IPS-NIHi7 (cell line): ENCODE measurements at regions not wholly inside any gene's neighbourhood (a gene's known extent, or its start where the extent isn't known, plus 50 kb on each side); places are given as distances from the start of the nearest gene placed in this dataset.
"Not testable (repeated sequence)": the region's sequence is repeated elsewhere in the genome, so short reads cannot be mapped to it uniquely, and the experiment has no call there.

Experiments used
- DNase-seq: peaks from one replicate; pipeline ENCODE4 v3.0.0; 2012; ENCODE audit warnings: mixed read lengths; ENCODE audit errors: extremely low spot score

DNA sequence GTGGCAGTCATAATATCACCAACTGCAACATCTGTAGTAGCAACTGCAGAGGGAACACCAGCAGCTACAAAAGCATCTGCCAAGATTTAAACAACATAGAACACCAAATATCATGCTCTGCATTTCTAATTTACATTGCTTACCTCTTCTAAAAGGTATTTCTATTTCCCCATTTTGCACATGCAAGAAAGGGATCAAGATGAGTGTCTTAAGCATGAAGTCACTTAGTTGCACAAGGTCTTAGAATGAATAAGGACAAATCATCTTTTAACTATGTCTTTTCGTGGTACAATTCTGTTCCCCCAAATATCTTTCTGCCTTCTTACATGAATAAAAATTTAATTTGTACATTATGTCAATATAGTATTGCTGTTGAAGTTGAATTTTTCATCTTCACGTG lies 1746.4 kb downstream of the EFNA5 start:
- DNase-seq: no peak

DNA sequence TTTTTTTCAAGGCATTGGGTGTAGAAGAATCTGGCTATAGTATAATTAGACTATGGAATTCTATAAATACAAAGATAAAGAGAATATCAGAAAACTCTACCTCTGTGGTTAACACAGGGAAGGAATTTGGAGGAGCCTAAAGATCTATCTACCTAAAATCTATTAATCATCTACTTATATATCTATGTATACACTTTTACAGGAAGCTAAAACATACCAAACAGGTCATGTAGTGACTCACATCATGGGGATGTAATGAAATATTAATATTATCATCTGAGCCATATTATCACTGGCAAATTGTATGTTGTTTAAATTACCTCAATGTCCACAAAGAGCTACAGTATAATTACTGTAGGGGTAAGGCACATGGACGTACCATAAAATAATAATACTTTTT lies 1748.2 kb downstream of the EFNA5 start:
- DNase-seq: no peak

DNA sequence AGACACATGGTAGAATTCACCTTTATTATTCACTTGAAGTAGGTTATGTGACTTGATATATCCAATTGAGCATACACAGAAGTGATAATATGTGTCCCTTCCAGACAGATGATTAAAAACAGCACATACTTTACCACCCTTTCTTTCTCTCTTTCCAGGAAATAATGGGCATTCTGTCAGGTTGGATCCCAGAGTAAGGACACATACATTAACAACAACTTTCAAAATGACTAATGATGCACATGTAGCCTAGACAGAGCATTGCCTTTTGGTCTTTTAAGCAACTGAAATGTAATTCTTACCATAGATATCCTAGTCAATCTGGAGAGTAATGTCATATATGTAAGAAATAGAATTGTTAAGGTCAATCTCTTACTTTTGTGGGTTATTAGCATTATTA lies 1748.7 kb downstream of the EFNA5 start:
- no peak for DNase-seq

DNA sequence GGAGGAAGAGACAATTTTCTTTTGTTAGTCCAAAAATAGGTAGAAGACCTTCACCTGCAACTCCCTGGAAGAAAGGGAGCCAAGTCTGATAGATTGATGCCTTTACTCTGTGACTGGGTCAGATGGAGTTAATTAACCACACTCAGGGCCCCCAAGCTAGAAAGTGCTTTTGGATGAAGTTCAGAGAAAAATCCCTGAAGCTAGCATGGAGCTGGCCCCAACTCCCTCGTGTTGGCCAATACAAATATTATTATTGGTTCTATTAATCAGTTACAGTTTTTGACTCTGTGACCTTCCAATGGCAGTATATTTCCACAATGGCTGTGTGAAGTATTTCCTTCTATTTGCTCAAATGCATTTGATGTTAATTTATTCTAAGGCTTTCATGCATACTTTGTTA lies 1753.5 kb downstream of the EFNA5 start:
- DNase-seq: no peak

DNA sequence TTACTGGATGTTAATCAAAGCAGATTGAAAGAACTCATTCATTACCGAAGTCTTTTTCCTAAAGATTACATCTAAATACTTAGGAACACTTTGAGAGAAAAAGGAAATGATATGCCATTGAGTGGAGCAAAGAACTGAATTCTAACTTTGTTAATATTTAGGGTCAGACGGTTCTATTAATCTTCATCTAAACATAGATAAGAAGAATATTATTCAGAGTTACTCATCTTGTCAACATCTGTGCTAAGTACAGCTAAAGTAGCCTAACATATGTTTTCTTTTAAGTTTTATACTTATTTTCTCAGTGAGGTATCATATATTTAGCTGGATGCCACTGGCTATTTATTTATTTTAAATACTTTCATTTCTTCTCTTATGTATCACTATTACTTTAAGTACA lies 1763.7 kb downstream of the EFNA5 start:
- no peak for DNase-seq

DNA sequence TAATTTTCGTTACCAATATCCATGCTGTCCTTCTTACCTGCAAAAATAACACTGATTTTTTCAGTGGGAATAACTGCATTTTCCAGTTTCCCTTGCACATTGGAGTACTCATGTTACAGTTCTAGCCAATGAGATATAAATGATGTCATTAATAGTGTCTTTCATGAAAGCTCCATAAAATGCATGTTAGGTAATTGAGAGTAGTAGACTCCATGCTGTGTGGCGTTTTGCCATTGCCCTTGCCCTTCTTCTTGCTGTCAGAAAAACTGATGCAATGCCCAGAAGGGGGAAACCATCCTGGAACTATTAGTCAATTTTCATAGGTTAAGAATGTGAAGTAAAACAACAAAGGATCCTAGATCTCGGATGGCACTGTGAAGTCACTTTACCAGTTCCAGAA lies 1765.3 kb downstream of the EFNA5 start:
- no peak for DNase-seq

DNA sequence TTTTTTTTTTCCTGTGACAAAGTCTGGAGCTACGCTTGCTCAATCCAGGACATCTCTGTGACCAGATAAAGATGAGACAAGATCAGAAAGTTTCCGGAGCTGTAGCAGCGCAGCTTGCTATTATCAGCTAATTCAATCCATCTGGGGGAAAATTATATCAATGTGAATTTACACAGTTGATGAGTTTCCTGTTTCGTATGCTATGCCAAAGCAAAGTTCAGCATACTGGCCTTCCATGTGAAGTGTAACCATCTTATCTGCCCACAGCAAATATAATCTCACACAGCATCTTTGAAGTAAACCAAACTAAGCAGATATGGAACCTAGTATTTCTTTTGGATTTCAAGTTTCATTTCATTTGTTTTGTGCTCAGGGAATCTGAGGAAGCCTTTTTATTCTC lies 1767.7 kb downstream of the EFNA5 start:
- no peak for DNase-seq

DNA sequence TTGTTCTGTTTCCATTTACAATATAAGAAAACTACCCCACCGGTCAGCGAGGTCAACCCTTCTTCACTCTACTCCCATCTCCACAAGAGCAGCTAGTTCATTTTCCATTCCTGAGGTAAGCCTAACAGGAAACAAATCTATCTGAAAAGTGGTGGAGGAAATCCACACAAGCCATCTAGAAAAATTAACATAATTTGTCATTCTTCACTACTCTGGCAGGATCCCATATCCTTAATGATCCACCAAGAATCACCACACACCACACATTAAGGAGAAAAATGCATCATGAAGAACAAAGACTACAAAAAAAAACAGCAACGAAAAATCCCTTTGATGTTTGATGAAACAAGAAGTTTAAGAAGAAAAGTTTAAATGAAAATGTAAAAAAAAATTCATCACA lies 1771.0 kb downstream of the EFNA5 start:
- DNase-seq: no peak

DNA sequence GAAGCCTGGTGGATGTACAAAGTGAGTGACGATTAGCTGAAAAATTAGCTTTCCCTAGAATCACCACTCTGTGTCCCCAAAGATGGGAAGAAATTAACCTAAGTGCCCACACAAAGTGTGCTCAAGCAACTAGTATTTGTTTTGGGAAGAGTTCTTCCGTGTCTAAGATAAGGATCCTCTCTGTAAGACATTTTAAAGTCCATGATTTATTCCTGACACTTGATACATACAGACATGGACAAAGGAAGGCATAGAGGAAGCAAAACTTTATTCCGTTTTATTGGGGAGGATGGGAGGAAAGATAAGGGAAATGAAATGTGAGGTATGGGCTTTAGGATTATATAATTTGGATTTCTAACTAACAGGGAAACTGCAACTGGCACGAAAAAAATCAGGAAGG lies 1772.6 kb downstream of the EFNA5 start:
- DNase-seq: no peak

DNA sequence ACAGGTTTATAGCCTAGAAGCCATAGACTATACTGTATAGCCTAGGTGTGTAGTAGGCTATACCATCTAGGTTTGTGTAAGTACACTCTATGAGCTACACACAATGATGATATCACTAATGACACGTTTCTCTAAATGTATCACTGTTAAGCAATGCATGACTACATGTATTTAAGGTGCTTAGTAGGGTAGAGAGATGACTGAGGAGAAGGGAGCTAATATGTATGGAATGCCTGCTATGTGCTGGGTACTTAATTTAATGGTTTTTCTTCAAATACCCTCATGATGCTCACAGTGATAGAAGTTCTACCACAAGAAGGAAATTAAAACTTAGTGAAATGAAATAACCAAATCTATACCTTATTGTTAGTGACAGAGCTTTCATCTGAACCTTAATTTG lies 1785.5 kb downstream of the EFNA5 start:
- no peak for DNase-seq

DNA sequence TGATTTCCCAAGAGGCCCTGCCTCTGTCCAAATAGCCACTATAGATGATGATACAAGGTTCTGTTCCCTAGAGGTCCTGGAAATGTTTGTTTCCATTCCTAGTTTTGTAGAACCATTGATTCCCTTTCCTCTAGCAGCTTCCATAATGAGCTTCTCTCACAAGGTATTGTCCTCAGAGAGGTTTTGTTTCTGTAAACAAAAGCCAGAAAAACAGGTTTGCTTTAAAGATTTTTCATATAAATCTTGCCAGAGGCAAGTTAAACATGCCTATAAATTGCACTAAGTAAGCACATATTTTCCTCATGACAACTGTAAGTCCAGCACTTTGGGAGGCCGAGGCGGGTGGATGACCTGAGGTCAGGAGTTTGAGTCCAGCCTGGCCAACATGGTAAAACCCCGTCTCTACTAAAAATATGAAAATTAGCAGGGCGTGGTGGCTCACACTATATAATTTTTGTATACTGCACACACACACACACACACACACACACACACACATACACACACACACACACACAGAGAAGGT lies 1787.7 kb downstream of the EFNA5 start:
- DNase-seq: no peak

DNA sequence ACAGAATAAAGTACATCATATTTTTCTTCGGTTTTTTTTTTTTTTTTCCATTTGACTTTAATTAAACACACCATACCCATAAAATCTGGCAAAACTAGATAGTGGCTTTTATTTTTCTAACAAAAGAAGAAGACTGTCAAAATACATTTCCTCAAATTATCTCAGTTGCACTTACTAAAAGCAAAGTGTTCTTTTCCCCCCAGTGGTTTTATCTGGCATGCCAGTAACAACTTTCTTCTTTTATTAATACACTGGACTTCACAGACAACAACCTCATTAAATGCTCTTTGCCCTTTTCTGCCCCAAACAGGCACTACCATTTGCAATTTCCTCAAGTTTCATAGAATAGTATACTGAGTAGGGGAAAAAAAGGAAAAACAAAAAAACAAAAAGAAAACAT lies 1792.3 kb downstream of the EFNA5 start:
- no peak for DNase-seq

DNA sequence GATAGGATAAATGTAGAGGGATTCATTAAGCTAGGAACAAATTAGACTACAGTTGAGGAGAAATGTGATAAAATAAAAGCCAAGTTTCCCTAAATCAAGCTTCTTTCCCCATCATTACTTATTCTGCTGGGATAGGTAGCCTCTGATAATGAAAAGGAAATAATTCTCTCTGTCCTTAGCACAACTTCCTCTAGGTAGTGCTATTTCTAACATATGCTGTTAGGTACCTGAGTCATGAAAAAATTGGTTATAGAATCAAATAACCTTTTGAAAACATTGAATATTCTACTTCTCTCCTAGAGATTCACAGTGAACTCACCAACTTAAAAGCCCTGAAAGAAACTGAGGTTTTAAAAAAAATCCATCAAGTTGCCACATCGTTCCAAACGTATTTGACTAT lies 1793.1 kb downstream of the EFNA5 start:
- DNase-seq: peak; percentile 12

DNA sequence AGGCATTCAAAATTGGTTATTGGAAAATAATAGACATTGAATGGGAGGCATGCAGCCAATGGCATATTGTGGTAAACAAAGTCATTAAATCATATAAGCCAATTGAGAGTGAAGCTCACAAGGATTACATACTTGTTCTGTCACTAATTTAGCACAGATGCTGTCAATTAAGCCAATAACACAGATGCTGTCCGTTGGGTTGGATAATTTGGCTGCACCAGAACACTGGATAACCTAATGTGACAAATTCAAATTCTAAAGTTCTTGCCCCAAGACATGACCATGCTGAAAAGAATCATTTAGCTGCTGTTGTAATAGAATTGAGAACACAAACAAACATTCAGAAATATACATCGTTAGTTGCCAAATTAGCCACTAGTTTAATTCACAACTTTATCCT lies 1796.4 kb downstream of the EFNA5 start:
- DNase-seq: no peak

DNA sequence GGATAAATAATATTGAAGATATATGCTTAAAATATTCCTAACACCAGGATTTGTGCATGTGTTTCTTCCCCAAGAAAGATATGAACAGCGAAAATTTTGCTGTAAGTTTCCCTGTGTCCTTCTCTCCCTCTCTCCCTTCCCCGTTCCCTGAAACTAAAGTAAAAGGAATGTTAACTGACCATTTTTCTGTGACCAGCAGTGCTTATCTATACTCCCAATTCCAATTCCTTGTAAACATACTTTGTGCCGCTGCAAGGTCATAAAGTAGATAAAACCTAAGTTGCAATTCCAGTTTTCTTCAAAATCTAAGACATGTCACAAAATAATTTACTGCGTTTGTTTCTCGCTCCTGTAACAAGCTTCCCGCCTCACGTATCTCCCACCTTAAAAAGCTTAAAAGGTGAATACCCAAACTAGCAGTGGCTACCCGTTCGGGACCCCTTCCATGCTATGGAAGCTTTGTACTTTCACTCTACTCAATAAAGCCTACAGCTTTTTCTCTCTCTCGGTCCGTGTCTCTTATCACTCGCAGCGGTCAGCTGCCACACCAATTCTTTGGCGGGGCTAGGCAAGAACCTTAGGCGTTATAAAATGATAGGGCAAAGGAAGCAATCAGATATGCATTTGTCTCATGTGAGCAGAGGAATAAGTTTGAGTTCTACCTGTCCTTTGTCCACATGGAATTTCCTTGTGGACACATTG lies 1798.0 kb downstream of the EFNA5 start:
- DNase-seq: no peak

DNA sequence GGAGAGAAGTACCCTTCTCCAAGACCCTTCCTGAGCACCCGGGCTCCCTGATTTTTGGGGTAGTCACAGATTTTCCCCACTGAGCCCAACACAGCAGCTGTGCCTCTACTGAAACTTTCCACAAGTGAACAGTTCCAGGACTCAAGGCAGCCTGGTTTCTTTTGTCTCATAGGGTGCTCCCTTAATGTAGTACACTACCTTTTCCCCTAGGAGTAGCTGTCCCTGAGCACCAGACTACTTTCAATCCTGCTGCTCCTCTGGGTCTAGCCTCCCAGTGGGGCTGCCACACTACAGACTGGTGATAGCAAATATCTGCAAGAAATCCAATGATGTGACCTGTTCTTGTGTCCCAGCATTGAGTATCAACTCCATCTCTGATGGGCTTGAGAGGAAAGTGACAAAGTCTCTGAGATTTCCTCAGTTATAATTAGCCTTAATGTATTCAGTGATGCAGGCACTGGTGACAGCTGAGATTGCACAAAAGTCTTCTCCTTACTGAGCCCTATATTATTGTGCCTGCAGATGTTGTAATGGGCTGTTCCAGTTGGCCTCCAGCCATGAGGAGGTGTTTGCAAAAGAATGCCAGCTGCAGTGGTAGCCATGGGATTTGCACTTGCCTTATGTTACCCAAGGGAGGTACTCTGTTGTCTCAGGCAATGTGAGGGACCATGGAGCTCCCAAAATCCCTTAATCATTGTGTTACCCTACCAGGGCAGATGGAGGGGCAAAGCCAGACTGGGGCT lies 1802.5 kb downstream of the EFNA5 start:
- DNase-seq: peak; percentile 20

DNA sequence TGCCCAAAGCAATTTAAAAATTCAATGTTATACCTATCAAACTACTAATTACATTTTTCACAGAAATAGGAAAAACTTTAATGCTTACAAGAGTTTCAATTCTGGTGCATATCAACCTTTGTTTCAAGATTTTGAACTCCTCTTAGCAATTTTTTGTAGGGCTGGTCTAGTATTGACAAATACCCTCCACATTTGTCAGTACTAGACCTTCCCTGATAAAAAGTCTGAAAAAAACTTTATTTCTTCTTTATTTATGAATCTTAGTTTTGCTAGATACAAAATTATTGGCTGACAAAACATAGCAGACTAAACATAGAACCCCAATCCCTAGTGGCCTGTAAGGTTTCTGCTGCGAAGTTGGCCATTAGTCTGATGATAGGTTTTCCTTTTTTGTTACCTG lies 1804.9 kb downstream of the EFNA5 start:
- DNase-seq: no peak

DNA sequence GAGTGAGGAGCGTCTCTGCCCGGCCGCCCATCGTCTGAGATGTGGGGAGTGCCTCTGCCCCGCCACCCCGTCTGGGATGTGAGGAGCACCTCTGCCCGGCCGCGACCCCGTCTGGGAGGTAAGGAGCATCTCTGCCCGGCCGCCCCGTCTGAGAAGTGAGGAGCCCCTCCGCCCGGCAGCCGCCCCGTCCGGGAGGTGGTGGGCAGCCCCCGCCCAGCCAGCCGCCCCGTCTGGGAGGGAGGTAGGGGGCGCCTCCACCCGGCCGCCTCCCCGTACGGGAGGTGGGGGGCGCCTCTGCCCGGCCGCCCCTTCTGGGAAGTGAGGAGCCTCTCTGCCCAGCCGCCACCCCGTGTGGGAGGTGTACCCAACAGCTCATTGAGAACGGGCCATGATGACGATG lies 1811.4 kb downstream of the EFNA5 start:
- not testable (repeated sequence) for DNase-seq

DNA sequence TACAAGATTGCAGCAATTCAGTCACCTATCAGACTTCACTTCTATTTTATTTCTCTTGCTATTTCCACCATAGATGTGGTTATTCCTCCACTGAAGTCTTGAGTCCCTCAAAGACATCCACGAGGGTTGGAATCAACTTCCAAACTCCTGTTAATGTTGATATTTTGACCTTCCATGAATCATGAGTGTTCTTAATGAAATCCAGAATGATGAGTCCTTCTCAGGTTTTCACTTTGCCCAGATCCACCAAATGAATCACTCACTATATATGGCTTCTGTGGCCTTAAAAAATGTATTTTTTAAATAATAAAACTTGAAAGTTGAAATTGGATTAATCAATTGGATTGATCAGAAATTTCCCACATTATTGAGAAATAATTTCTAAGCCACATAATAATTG lies 1821.0 kb downstream of the EFNA5 start:
- no peak for DNase-seq

DNA sequence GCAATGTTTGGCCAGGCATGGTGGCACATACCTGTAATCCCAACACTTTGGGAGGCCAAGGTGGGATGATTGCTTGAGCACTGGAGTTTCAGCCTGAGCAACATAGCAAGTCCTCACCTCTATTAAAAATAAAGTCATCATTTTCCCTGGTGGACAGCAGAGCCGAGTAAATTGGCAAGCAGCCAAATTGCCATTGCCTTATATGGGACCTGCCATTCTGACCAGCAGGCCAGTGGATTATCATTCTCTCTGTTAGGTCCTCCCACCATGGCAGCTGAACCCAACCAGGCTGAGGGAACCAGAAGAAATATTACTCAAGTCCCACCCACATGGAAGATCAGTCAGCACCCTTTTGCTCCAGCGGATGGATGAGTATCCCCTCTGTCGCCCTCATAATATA lies 1829.9 kb downstream of the EFNA5 start:
- DNase-seq: no peak

DNA sequence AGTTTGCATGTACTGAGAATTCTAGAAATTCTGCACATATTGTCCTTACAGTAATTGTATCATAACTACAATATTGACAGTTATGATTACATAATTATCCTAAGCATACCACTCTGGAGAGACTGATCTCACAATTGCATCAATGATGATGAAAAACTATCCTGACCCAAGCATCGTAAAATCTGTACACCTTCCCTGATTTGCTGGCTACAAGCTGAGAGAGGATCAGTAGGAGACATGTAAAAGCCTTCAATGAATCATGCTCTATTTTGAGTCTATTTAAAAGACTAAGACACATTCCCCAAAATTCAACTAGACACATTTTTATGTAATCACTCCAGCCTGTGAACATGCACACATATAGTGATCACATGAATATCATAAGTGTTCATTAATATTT lies 1833.8 kb downstream of the EFNA5 start:
- DNase-seq: no peak

DNA sequence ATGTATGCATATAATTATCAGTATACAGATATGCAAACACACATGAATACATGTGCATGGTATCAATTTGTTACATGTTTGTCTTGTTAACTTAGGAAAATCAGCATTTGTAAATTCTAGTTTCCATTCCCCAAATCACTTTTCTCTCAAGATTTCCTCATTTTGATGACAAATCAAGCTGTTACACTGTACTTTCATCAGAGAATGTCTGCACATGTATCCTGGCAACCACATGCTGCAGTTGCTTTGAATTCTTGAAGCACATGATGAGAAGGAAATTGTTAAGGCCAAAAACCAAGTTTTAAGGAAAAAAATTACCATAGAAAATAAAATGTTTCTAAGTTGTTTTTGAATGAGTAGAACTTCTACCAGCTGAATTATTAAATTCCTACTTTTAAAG lies 1834.5 kb downstream of the EFNA5 start:
- DNase-seq: no peak

DNA sequence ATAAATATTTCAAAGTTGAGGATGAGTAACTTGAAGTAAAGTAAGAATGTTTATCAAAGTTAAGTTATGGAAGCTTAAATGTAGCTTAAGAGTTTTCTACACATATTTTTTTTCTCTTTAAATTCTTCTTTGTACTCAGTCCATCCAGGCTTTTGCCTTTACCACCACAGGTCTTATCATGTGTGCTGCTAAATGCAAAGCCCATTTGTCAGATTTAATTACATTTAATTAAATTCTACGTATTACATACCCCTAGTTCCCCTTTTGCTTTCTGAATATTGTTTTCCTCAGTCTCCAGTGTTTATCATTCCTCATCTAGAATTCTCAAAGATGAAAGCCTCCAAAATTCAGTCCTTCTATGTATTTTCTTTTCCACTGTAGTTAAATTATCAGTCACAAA lies 1841.9 kb downstream of the EFNA5 start:
- DNase-seq: no peak
